ENCODE measurements at regions not wholly inside any gene's neighbourhood (a gene's known extent, or its start where the extent isn't known, plus 50 kb on each side); places are given as distances from the start of the nearest gene placed in this dataset.
"Not testable (repeated sequence)": the region's sequence is repeated elsewhere in the genome, so short reads cannot be mapped to it uniquely, and the experiment has no call there.

DNA sequence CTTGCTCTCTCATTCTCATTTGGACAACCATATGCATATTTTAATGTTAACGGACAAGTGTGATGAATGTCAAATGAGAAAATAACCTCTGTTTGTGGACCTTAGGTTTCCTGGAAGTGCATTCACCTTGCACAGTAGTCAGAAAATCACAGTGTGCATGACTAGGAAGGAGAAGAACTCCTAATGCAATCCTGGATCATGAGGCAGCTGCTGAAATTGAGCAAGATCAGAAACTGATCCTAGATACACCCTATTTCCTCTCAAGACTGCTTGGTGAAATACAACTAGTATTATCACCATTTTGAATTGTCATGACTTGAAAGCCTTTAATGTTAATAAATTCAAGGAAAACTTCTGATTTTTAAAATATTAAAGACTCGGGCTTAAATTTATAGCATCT is 1148.9 kb downstream of the STIM2 start:
- Histone ChIP-seq H3K27me3 (ENCODE audit: control insufficient read depth in 3 of 3, insufficient read depth in 3 of 3, low read length in 3 of 3) (no peaks in the 10 kb centered on the region), H3K27ac (ENCODE audit: low read depth in 1 of 3, low read length in 2 of 3) (no peak overlapping the region), H3K4me3 (ENCODE audit: low read depth in 1 of 3, low read length in 3 of 3) (no peak overlapping the region), H3K4me1 (ENCODE audit: control insufficient read depth in 3 of 3, insufficient read depth in 2 of 3, low read depth in 1 of 3, low read length in 2 of 3) (no peaks in the 10 kb centered on the region), H3K9me3 (ENCODE audit: control insufficient read depth in 2 of 2, insufficient read depth in 1 of 2, low read depth in 1 of 2, low read length in 1 of 2) (peaks cover 2 to 24% of the 10 kb centered on the region in 2 donors), H3K36me3 (ENCODE audit: control insufficient read depth in 3 of 3, insufficient read depth in 2 of 3, low read depth in 1 of 3, low read length in 3 of 3) (no peaks in the 10 kb centered on the region)
- 74 to 79% (median 79%) methylated on average over 2 of the region's 2 CpGs for WGBS, 3 donors
- FAIRE-seq (no peak), DNase-seq (no peak)

DNA sequence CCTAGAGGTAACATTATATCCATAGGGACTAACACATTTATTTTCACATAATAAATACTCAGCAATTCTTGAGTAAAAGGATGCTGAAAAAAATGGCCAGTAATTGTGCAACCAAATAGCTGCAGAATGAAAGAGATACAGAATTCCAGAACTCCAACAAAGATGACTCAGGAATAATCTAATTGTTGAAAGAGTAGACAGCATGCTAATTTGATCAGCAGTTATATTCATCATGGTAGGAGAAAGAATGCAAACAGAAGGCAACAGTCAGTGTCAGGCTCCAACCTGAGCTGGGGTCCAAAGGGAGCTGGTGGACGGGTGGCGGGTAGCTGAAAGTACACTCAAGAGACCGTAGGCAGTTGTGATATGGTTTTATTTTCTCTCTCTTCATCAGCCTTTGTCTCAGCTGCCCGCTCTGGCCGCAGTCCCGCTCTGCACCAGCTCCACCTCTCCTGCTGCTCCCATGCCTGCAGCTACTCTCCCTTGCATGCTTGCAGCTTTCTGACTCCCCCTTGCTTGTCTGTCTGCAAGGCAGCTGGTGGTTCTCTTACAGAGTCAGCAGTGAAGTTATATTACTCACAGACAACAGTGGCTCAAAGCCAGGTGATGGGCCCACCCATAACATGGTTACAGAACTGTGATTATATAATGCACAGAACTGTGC is 1150.1 kb downstream of the STIM2 start:
- H3K4me1 ChIP-seq (ENCODE audit: control insufficient read depth in 3 of 3, insufficient read depth in 2 of 3, low read depth in 1 of 3, low read length in 2 of 3): no peaks in the 10 kb centered on the region
- H3K27me3 ChIP-seq (ENCODE audit: control insufficient read depth in 3 of 3, insufficient read depth in 3 of 3, low read length in 3 of 3): no peaks in the 10 kb centered on the region
- no peaks in the 10 kb centered on the region for H3K36me3 ChIP-seq (ENCODE audit: control insufficient read depth in 3 of 3, insufficient read depth in 2 of 3, low read depth in 1 of 3, low read length in 3 of 3)
- H3K27ac ChIP-seq (ENCODE audit: low read depth in 1 of 3, low read length in 2 of 3): no peak overlapping the region
- H3K9me3 ChIP-seq (ENCODE audit: control insufficient read depth in 2 of 2, insufficient read depth in 1 of 2, low read depth in 1 of 2, low read length in 1 of 2): peaks cover 2 to 28% of the 10 kb centered on the region in 2 donors
- DNase-seq (no peak), FAIRE-seq (no peak)
- no peak overlapping the region for H3K4me3 ChIP-seq (ENCODE audit: low read depth in 1 of 3, low read length in 3 of 3)
- WGBS, 3 donors: 81 to 88% (median 88%) methylated on average over 6 of the region's 6 CpGs

DNA sequence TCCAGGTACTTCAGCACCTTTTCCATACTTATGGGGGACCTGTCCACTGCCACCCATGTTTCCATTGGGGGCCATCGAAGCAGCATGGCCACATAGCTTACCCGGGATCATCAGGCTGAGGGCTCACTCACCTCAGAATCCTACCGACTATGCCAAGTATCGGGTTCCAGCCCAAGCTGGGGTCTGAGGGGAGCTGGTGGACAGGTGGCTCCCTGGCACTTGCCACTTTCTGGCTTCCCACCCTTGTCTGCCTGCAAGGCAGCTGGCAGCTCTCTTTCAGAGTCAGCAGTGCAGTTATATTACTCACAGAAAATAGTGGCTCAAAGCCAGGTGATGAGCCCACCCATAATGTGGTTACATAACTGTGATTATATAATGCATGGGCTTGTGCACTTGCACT is 1153.8 kb downstream of the STIM2 start:
- WGBS, 3 donors: 89 to 93% (median 91%) methylated on average over 4 of the region's 4 CpGs
- no peak for FAIRE-seq
- Histone ChIP-seq H3K27me3 (ENCODE audit: control insufficient read depth in 3 of 3, insufficient read depth in 3 of 3, low read length in 3 of 3) (no peaks in the 10 kb centered on the region), H3K4me1 (ENCODE audit: control insufficient read depth in 3 of 3, insufficient read depth in 2 of 3, low read depth in 1 of 3, low read length in 2 of 3) (no peaks in the 10 kb centered on the region), H3K4me3 (ENCODE audit: low read depth in 1 of 3, low read length in 3 of 3) (no peak overlapping the region), H3K9me3 (ENCODE audit: control insufficient read depth in 2 of 2, insufficient read depth in 1 of 2, low read depth in 1 of 2, low read length in 1 of 2) (peaks cover 2 to 28% of the 10 kb centered on the region in 2 donors), H3K36me3 (ENCODE audit: control insufficient read depth in 3 of 3, insufficient read depth in 2 of 3, low read depth in 1 of 3, low read length in 3 of 3) (no peaks in the 10 kb centered on the region), H3K27ac (ENCODE audit: low read depth in 1 of 3, low read length in 2 of 3) (no peak overlapping the region)
- no peak for DNase-seq

DNA sequence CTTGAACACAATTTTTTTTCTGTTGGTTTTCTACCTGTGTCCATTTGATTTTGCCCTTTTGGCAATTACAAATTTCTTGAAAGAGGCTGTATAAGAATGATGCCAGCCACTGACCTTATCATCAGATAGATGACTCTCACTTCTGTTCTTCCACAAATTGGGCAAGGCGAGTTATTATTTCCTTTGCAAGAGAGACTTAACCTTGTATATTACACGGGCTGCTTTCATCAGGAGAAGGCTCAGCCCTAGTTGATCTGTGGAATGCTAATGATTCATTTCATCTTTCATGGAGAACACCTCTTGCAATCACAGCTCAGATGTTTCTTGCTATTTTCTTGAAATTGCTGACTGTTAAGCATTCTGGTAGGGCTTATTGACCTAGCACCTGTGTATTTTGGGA is 1155.4 kb downstream of the STIM2 start:
- DNase-seq (no peak), FAIRE-seq (no peak)
- H3K36me3 ChIP-seq (ENCODE audit: control insufficient read depth in 3 of 3, insufficient read depth in 2 of 3, low read depth in 1 of 3, low read length in 3 of 3): no peaks in the 10 kb centered on the region
- H3K4me1 ChIP-seq (ENCODE audit: control insufficient read depth in 3 of 3, insufficient read depth in 2 of 3, low read depth in 1 of 3, low read length in 2 of 3): no peaks in the 10 kb centered on the region
- WGBS, 3 donors: 46 to 56% (median 47%) methylated on average over 2 of the region's 2 CpGs
- no peak overlapping the region for H3K27ac ChIP-seq (ENCODE audit: low read depth in 1 of 3, low read length in 2 of 3)
- peaks cover 2 to 28% of the 10 kb centered on the region in 2 donors for H3K9me3 ChIP-seq (ENCODE audit: control insufficient read depth in 2 of 2, insufficient read depth in 1 of 2, low read depth in 1 of 2, low read length in 1 of 2)
- H3K27me3 ChIP-seq (ENCODE audit: control insufficient read depth in 3 of 3, insufficient read depth in 3 of 3, low read length in 3 of 3): no peaks in the 10 kb centered on the region
- no peak overlapping the region for H3K4me3 ChIP-seq (ENCODE audit: low read depth in 1 of 3, low read length in 3 of 3)

DNA sequence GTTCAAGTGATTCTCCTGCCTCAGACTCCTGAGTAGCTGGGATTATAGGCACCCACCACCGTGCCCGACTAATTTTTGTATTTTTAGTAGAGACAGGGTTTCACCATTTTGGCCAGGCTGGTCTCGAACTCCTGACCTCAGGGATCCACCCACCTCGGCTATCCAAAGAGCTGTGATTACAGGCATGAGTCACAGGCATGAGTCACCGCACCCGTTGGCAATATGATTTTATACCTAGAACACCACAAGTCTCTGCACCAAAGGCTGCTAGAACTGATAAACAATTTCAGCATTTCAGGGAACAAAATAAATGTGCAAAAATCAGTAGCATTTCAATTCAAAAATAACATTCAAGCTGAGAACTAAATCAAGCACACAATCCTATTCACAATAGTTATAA is 1177.6 kb downstream of the STIM2 start:
- FAIRE-seq; H3K36me3 ChIP-seq (ENCODE audit: control insufficient read depth in 3 of 3, insufficient read depth in 2 of 3, low read depth in 1 of 3, low read length in 3 of 3); H3K4me1 ChIP-seq (ENCODE audit: control insufficient read depth in 3 of 3, insufficient read depth in 2 of 3, low read depth in 1 of 3, low read length in 2 of 3); H3K27ac ChIP-seq (ENCODE audit: low read depth in 1 of 3, low read length in 2 of 3); H3K4me3 ChIP-seq (ENCODE audit: low read depth in 1 of 3, low read length in 3 of 3); H3K27me3 ChIP-seq (ENCODE audit: control insufficient read depth in 3 of 3, insufficient read depth in 3 of 3, low read length in 3 of 3); DNase-seq: not testable (repeated sequence)
- peaks cover 0 to 13% of the 10 kb centered on the region in 2 donors for H3K9me3 ChIP-seq (ENCODE audit: control insufficient read depth in 2 of 2, insufficient read depth in 1 of 2, low read depth in 1 of 2, low read length in 1 of 2)
- 33 to 50% (median 39%) methylated on average over 6 of the region's 6 CpGs for WGBS, 3 donors

DNA sequence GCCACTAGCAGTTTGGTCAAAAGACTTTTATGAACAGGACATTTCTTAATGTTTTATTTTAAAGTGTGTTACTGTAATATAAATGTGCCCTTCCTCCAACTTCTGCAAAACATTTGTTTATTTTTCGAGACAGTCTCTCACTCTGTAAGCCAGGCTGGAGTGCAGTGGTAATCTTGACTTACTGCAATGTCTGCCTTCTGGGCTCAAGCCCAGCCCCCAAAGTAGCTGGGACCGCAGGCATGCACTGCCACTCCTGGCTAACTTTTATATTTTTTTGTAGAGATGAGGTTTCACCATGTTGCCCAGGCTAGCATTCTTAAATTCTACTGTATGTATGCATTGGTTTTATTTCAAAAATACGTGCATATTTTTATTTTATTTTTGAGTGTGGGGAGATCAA is 1201.9 kb downstream of the STIM2 start:
- Histone ChIP-seq H3K4me1 (ENCODE audit: control insufficient read depth in 3 of 3, insufficient read depth in 2 of 3, low read depth in 1 of 3, low read length in 2 of 3) (no peaks in the 10 kb centered on the region), H3K36me3 (ENCODE audit: control insufficient read depth in 3 of 3, insufficient read depth in 2 of 3, low read depth in 1 of 3, low read length in 3 of 3) (no peaks in the 10 kb centered on the region), H3K27ac (ENCODE audit: low read depth in 1 of 3, low read length in 2 of 3) (no peak overlapping the region), H3K9me3 (ENCODE audit: control insufficient read depth in 2 of 2, insufficient read depth in 1 of 2, low read depth in 1 of 2, low read length in 1 of 2) (no peaks in the 10 kb centered on the region), H3K27me3 (ENCODE audit: control insufficient read depth in 3 of 3, insufficient read depth in 3 of 3, low read length in 3 of 3) (no peaks in the 10 kb centered on the region), H3K4me3 (ENCODE audit: low read depth in 1 of 3, low read length in 3 of 3) (no peak overlapping the region)
- 54 to 57% (median 54%) methylated on average over 3 of the region's 3 CpGs for WGBS, 3 donors
- no peak for DNase-seq
- FAIRE-seq: no peak

DNA sequence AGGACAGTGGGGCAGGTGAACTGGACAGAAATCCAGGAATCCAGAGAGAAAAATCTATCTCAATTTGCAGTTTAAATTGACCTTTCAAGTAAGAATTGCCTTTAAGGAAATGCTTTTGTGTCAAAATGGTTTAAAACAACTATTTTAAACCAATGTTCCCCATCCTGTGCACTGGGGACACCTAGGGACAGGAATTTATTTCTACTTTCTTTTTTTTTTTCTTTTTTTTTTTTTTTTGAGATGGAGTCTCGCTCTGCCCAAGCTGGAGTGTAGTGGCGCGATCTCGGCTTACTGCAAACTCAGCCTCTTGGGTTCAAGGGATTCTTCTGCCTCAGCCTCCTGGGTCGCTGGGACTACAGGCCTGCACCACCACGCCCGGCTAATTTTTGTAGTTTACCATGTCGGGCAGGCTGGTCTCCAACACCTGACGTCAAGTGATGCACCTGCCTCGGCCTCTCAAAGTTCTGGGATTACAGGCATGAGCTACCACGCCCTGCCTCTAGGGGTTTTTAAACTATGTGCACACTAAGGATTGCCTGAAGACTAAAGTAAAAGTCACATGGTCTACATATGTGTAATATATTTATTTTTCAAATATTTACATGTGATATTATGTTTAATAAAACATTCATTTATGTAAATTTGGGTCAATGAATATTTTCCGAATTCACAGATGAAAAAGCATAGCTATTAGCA is 1213.4 kb downstream of the STIM2 start:
- 76 to 89% (median 80%) methylated on average over 12 of the region's 12 CpGs for WGBS, 3 donors
- FAIRE-seq: no peak
- Histone ChIP-seq H3K27me3 (ENCODE audit: control insufficient read depth in 3 of 3, insufficient read depth in 3 of 3, low read length in 3 of 3) (no peaks in the 10 kb centered on the region), H3K27ac (ENCODE audit: low read depth in 1 of 3, low read length in 2 of 3) (no peak overlapping the region), H3K4me3 (ENCODE audit: low read depth in 1 of 3, low read length in 3 of 3) (no peak overlapping the region), H3K4me1 (ENCODE audit: control insufficient read depth in 3 of 3, insufficient read depth in 2 of 3, low read depth in 1 of 3, low read length in 2 of 3) (no peaks in the 10 kb centered on the region), H3K36me3 (ENCODE audit: control insufficient read depth in 3 of 3, insufficient read depth in 2 of 3, low read depth in 1 of 3, low read length in 3 of 3) (no peaks in the 10 kb centered on the region), H3K9me3 (ENCODE audit: control insufficient read depth in 2 of 2, insufficient read depth in 1 of 2, low read depth in 1 of 2, low read length in 1 of 2) (peaks cover 0 to 3% of the 10 kb centered on the region in 2 donors)
- no peak for DNase-seq

DNA sequence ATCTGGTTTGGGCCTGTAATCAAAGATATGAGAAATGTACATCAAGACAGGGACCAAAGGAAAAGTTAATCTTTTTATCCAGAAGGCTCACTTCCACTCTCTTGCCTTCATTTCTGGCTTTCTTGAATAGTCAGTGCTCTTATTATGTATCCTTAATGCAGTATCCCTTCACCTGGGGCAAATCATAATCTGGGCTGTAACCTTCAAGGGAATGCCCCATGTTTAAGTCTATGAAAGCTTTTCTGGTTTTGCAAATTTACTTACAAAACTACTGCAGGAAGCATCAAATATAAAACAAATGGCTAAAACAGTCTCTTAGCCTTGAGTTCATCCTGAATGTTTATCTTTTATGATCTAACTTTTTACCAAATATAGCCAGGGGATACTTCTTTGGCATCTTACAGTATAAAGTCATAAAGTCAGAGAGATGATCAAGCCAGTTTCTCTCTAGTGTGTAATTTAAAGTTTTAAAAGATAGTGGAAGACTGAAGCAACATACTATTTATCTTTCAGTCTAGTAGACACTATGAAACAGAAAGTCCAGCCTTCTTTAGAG is 1214.8 kb downstream of the STIM2 start:
- FAIRE-seq (no peak), DNase-seq (no peak)
- H3K9me3 ChIP-seq (ENCODE audit: control insufficient read depth in 2 of 2, insufficient read depth in 1 of 2, low read depth in 1 of 2, low read length in 1 of 2): peaks cover 0 to 3% of the 10 kb centered on the region in 2 donors
- H3K4me3 ChIP-seq (ENCODE audit: low read depth in 1 of 3, low read length in 3 of 3): no peak overlapping the region
- no peak overlapping the region for H3K27ac ChIP-seq (ENCODE audit: low read depth in 1 of 3, low read length in 2 of 3)
- H3K36me3 ChIP-seq (ENCODE audit: control insufficient read depth in 3 of 3, insufficient read depth in 2 of 3, low read depth in 1 of 3, low read length in 3 of 3): no peaks in the 10 kb centered on the region
- no peaks in the 10 kb centered on the region for H3K4me1 ChIP-seq (ENCODE audit: control insufficient read depth in 3 of 3, insufficient read depth in 2 of 3, low read depth in 1 of 3, low read length in 2 of 3)
- no peaks in the 10 kb centered on the region for H3K27me3 ChIP-seq (ENCODE audit: control insufficient read depth in 3 of 3, insufficient read depth in 3 of 3, low read length in 3 of 3)
